Heart right ventricle (tissue), 16 donors: ENCODE measurements at regions not wholly inside any gene's neighbourhood (a gene's known extent, or its start where the extent isn't known, plus 50 kb on each side); places are given as distances from the start of the nearest gene placed in this dataset.

Experiments used
- ATAC-seq, 8 donors: fragments of 200-7000 bp; cut with Tn5 transposase; one replicate each; pipeline ENCODE4 v1.9.1; 2020; ENCODE audit warnings: mild to moderate bottlenecking in 8 of 8, moderate library complexity in 8 of 8, moderate number of reproducible peaks in 1 of 8
- DNase-seq, 2 donors: peaks; one replicate each; pipeline ENCODE4 v3.0.0-alpha.2; 2020
- H3K27ac ChIP-seq, 10 donors: fragments of 200-600 bp; sonication (generic) in 2 of 10; one replicate each; pipeline versions ENCODE4 v1.5.0 to v1.8.0; 2020 to 2022; ENCODE audit warnings: mild to moderate bottlenecking in 3 of 10
- H3K27me3 ChIP-seq, 7 donors: fragments of 200-600 bp; one replicate each; pipeline ENCODE4 v1.8.0; 2021 to 2022; ENCODE audit warnings: mild to moderate bottlenecking in 2 of 7
- H3K36me3 ChIP-seq, 9 donors: fragments of 200-600 bp; sonication (generic) in 1 of 9; one replicate each; pipeline versions ENCODE4 v1.5.0 to v1.8.0; 2020 to 2022; ENCODE audit warnings: mild to moderate bottlenecking in 2 of 9
- H3K4me1 ChIP-seq, 9 donors: fragments of 200-600 bp; sonication (generic) in 1 of 9; one replicate each; pipeline versions ENCODE4 v1.5.0 to v1.8.0; 2020 to 2022; ENCODE audit warnings: mild to moderate bottlenecking in 4 of 9
- H3K4me3 ChIP-seq, 10 donors: fragments of 200-600 bp; sonication (generic) in 2 of 10; one replicate each; pipeline versions ENCODE4 v1.5.0 to v1.8.0; 2020 to 2022; ENCODE audit warnings: mild to moderate bottlenecking in 7 of 10, moderate library complexity in 2 of 10
- H3K9me3 ChIP-seq, 11 donors: fragments of 200-600 bp in 10 of 11; sonication (generic) in 2 of 11; one replicate each; pipeline versions ENCODE4 v1.5.0 to v1.8.0; 2013 to 2022; ENCODE audit warnings: mild to moderate bottlenecking in 2 of 11, control low read depth in 1 of 11, moderate library complexity in 1 of 11
- CTCF ChIP-seq, 9 donors: fragments of 200-600 bp; sonication (generic) in 2 of 9; IDR thresholded peaks; one replicate each; pipeline versions ENCODE4 v1.5.0 to v1.8.0; 2021 to 2022; ENCODE audit warnings: antibody characterized with exemption in 9 of 9, mild to moderate bottlenecking in 5 of 9, moderate library complexity in 1 of 9
- WGBS, 2 donors: extraction: QIAGEN DNeasy Blood & Tissue Kit; methylation state at CpG; one replicate each; pipeline ENCODE4 v1.1.7; 2013; ENCODE audit warnings: inconsistent platforms in 1 of 2; 5-methylcytosine and 5-hydroxymethylcytosine counted together
- intact Hi-C, 10 donors: fragments of 100-400 bp; cut with DNase I; formaldehyde crosslinking; loops; one replicate each; pipeline versions ENCODE4 v1.11.1 to v1.14.2; 2022
- donor health status: Arrhythmogenic right ventricular cardiomyopathy.
- donor health status: ischemic (EF 13 %, LVEDD 7.1; RV severe dilation, severe dysfunction).
- donor health status: healthy with polysubstance abuse.
- donor health status: DM: no; HTN: yes; CAD: no.
- donor health status: DM: no; HTN: no; CAD: no.
- donor health status: ischemic (EF 25% LVEDD 6.9; RV normal size, moderate dysfunction).
- donor health status: ischemic (EF 25% LVEDD 5.7; RV mildly dilated, moderate dysfunction).
- donor health status: healthy.
- donor health status: DM: yes; HTN: yes; CAD: no.
- donor health status: Ischemic cardiomyopathy.
- donor health status: ischemic (EF 35%, LVEDD 5.7; RV mildly dilated, moderate dysfunction).
- donor health status: nonischemic (EF 11% LVEDD 7.7; RV severe dilation, severe dysfunction).
- donor health status: DM: yes; HTN: yes; CAD: no.
- donor health status: PGD.
- donor health status: ischemic (EF 29% LVEDD 5.4; RV normal size, mild dysfunction).
- donor health status: nonischemic (EF 23%, LVEDD 6.1; RV moderate dilation, normal function).

GRCh38 chr15:70277556-70277955, 179.8 kb upstream of the TLE3 start:
- Histone ChIP-seq H3K4me3 (no peak overlapping the region), H3K27me3 (no peaks in the 10 kb centered on the region), H3K27ac (no peak overlapping the region), H3K9me3 (no peaks in the 10 kb centered on the region), H3K4me1 (peaks cover 0 to 8% (median under 1%) of the 10 kb centered on the region in 9 donors), H3K36me3 (no peaks in the 10 kb centered on the region)
- intact Hi-C loops, result loop anchor here in 2 of 10 donors (10.0 kb wide), 2 partner anchors 197 to 253 kb away; no protein-coding TSS in a partner anchor
- no peak for TF ChIP-seq CTCF (IDR thresholded peaks at IDR 0.05)
- 96 to 97% methylated on average over 8 of the region's 8 CpGs for WGBS, 2 donors
- ATAC-seq, result no peak
- DNase-seq, result no peak

GRCh38 chr15:70276401-70276800, 178.7 kb upstream of the TLE3 start:
- DNase-seq, result no peak
- WGBS, 2 donors, result 92 to 93% methylated on average over 3 of the region's 3 CpGs
- TF ChIP-seq CTCF (IDR thresholded peaks at IDR 0.05), result no peak

GRCh38 chr15:70275461-70276138, 177.9 kb upstream of the TLE3 start:
- Histone ChIP-seq H3K27ac (no peak overlapping the region), H3K4me1 (peaks cover 11 to 20% (median 15%) of the 10 kb centered on the region in 9 donors), H3K36me3 (no peaks in the 10 kb centered on the region), H3K27me3 (no peaks in the 10 kb centered on the region), H3K9me3 (no peaks in the 10 kb centered on the region), H3K4me3 (no peak overlapping the region)
- no peak for TF ChIP-seq CTCF (IDR thresholded peaks at IDR 0.05)
- intact Hi-C loops, result loop anchor here in 2 of 10 donors (10.0 kb wide), 2 partner anchors 199 to 251 kb away; no protein-coding TSS in a partner anchor
- ATAC-seq, result no peak
- WGBS, 2 donors, result 87 to 91% methylated on average over 8 of the region's 8 CpGs
- no peak for DNase-seq

More at GRCh38 chr15:70276401-70276800, 178.7 kb upstream of the TLE3 start:
- no peak for ATAC-seq
- no peaks in the 10 kb centered on the region for H3K9me3 ChIP-seq
- H3K4me1 ChIP-seq, result peaks cover 4 to 12% (median 7%) of the 10 kb centered on the region in 9 donors
- intact Hi-C loops, result loop anchor here in 2 of 10 donors (10.0 kb wide), 2 partner anchors 198 to 252 kb away; no protein-coding TSS in a partner anchor
- H3K36me3 ChIP-seq, result no peaks in the 10 kb centered on the region
- no peak overlapping the region for H3K27ac ChIP-seq
- no peaks in the 10 kb centered on the region for H3K27me3 ChIP-seq
- no peak overlapping the region for H3K4me3 ChIP-seq

- TF ChIP-seq CTCF (IDR thresholded peaks at IDR 0.05), result no peak
- WGBS, 2 donors, result 84 to 93% methylated on average over 4 of the region's 4 CpGs
- Histone ChIP-seq H3K36me3 (no peaks in the 10 kb centered on the region), H3K27me3 (no peaks in the 10 kb centered on the region), H3K4me3 (no peak overlapping the region), H3K4me1 (peaks cover 11 to 27% (median 21%) of the 10 kb centered on the region in 9 donors), H3K27ac (no peak overlapping the region), H3K9me3 (no peaks in the 10 kb centered on the region)
- no peak for ATAC-seq
- intact Hi-C loops, result loop anchor here in 2 of 10 donors (5.0 to 10.0 kb wide), 4 partner anchors 37 to 250 kb away; partner anchors contain the start of gene TLE3 (in 1 of the 2)
- no peak for DNase-seq
These were observed 177.2 kb upstream of the TLE3 start for GRCh38 chr15:70274908-70275307.
